SK-N-SH (cell line): ENCODE measurements at regions not wholly inside any gene's neighbourhood (a gene's known extent, or its start where the extent isn't known, plus 50 kb on each side); places are given as distances from the start of the nearest gene placed in this dataset.

Source experiments
- FOXM1 ChIP-seq: IDR thresholded peaks from 2 replicates; pipeline ENCODE4 v1.4.0; 2012; ENCODE audit warnings: low read depth, mild to moderate bottlenecking
- NFIC ChIP-seq: IDR thresholded peaks from 2 replicates; pipeline ENCODE4 v1.4.0; 2012; ENCODE audit warnings: borderline replicate concordance
- POLR2AphosphoS5 ChIP-seq: IDR thresholded peaks from 2 replicates; pipeline ENCODE4 v1.6.1; 2012; ENCODE audit warnings: low read depth, low read length
- RAD21 ChIP-seq: IDR thresholded peaks from 2 replicates; pipeline ENCODE4 v1.6.1; 2012; ENCODE audit warnings: mild to moderate bottlenecking, low read length
- RFX5 ChIP-seq: IDR thresholded peaks from 2 replicates; pipeline ENCODE4 v1.6.1; 2012; ENCODE audit warnings: mild to moderate bottlenecking, improper control_type of control experiment, low read length
- SIN3A ChIP-seq: IDR thresholded peaks from 2 replicates; pipeline ENCODE4 v1.6.1; 2012; ENCODE audit warnings: low read depth, mild to moderate bottlenecking, low read length, moderate library complexity, borderline replicate concordance
- SMC3 ChIP-seq: IDR thresholded peaks from 2 replicates; pipeline ENCODE4 v1.6.1; 2012; ENCODE audit warnings: low read depth, low read length, improper control_type of control experiment
- TF ChIP-seq, protein P1 (sequence below): fragments of 200-600 bp; sonication (generic); IDR thresholded peaks from 2 replicates; pipeline ENCODE4 v1.6.1; 2017; ENCODE audit warnings: antibody characterized with exemption, mild to moderate bottlenecking, moderate library complexity
- TF ChIP-seq, protein P2 (sequence below): IDR thresholded peaks from 2 replicates; pipeline ENCODE4; 2012
- TF ChIP-seq, protein P3 (sequence below): IDR thresholded peaks from 2 replicates; pipeline ENCODE4 v1.6.1; 2012; ENCODE audit warnings: mild to moderate bottlenecking, low read depth, low read length, moderate library complexity

DNA sequence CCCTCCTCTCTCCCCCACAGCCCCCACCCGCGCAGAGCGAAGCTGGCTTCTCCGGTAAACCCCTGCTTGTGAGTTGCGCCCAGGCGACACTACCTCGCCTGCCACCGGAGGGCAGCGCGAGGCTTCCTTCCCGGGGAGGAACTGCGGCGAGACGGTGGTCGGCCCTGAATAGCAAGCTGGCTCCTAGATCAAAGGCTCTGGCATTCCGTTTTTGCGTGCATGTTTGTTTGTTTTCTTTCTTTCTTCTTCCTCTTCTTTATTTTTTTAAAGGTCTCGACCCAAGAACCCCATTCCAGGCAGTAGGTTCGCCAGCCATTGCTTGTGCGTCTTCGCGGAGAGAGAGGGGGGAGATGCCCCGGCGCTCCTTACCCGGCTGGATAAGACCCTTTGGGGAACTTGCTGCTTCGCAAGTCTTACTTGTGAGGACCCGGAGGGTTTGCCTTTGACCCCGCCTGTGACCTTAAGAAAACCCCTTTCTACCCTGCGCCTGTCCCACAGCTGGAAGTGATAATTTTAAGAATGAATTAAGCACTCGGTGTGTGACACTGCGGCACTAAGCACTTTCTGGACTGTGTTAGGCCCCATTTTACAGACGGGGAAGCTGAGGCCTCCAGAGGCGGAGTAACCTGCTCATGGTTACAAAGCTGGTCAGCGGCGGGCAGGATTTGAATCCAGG is 92.7 kb upstream of the SIRPA start:
- TF ChIP-seq FOXM1: no peak
- TF ChIP-seq, protein P1, sequence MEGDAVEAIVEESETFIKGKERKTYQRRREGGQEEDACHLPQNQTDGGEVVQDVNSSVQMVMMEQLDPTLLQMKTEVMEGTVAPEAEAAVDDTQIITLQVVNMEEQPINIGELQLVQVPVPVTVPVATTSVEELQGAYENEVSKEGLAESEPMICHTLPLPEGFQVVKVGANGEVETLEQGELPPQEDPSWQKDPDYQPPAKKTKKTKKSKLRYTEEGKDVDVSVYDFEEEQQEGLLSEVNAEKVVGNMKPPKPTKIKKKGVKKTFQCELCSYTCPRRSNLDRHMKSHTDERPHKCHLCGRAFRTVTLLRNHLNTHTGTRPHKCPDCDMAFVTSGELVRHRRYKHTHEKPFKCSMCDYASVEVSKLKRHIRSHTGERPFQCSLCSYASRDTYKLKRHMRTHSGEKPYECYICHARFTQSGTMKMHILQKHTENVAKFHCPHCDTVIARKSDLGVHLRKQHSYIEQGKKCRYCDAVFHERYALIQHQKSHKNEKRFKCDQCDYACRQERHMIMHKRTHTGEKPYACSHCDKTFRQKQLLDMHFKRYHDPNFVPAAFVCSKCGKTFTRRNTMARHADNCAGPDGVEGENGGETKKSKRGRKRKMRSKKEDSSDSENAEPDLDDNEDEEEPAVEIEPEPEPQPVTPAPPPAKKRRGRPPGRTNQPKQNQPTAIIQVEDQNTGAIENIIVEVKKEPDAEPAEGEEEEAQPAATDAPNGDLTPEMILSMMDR: peak; percentile 74
- TF ChIP-seq NFIC: no peak
- peak; percentile 69 for TF ChIP-seq SMC3
- no peak for TF ChIP-seq RFX5
- peak; percentile 77 for TF ChIP-seq RAD21
- TF ChIP-seq, protein P2, sequence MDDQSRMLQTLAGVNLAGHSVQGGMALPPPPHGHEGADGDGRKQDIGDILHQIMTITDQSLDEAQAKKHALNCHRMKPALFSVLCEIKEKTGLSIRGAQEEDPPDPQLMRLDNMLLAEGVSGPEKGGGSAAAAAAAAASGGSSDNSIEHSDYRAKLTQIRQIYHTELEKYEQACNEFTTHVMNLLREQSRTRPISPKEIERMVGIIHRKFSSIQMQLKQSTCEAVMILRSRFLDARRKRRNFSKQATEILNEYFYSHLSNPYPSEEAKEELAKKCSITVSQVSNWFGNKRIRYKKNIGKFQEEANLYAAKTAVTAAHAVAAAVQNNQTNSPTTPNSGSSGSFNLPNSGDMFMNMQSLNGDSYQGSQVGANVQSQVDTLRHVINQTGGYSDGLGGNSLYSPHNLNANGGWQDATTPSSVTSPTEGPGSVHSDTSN: no peak
- no peak for TF ChIP-seq SIN3A
- TF ChIP-seq, protein P3, sequence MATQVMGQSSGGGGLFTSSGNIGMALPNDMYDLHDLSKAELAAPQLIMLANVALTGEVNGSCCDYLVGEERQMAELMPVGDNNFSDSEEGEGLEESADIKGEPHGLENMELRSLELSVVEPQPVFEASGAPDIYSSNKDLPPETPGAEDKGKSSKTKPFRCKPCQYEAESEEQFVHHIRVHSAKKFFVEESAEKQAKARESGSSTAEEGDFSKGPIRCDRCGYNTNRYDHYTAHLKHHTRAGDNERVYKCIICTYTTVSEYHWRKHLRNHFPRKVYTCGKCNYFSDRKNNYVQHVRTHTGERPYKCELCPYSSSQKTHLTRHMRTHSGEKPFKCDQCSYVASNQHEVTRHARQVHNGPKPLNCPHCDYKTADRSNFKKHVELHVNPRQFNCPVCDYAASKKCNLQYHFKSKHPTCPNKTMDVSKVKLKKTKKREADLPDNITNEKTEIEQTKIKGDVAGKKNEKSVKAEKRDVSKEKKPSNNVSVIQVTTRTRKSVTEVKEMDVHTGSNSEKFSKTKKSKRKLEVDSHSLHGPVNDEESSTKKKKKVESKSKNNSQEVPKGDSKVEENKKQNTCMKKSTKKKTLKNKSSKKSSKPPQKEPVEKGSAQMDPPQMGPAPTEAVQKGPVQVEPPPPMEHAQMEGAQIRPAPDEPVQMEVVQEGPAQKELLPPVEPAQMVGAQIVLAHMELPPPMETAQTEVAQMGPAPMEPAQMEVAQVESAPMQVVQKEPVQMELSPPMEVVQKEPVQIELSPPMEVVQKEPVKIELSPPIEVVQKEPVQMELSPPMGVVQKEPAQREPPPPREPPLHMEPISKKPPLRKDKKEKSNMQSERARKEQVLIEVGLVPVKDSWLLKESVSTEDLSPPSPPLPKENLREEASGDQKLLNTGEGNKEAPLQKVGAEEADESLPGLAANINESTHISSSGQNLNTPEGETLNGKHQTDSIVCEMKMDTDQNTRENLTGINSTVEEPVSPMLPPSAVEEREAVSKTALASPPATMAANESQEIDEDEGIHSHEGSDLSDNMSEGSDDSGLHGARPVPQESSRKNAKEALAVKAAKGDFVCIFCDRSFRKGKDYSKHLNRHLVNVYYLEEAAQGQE: no peak
- no peak for TF ChIP-seq POLR2AphosphoS5
